HepG2 (cell line): ENCODE measurements at regions not wholly inside any gene's neighbourhood (a gene's known extent, or its start where the extent isn't known, plus 50 kb on each side); places are given as distances from the start of the nearest gene placed in this dataset.

Source experiments
- ATAC-seq: fragments of 200-7000 bp; cut with Tn5 transposase; 3 replicates; pipeline ENCODE4 v1.9.1; 2020; ENCODE audit warnings: mild to moderate bottlenecking, moderate library complexity
- BruUV-seq: library from RNA; stranded (reverse); fragments of 400-500 nt; replicated peaks from 2 replicates; lab custom pipeline; 2021; lab: Mats Ljungman, UMichigan
- CTCF ChIA-PET: fragments of 300-600 bp; formaldehyde crosslinking; extraction: SDS; loops from one replicate; lab custom pipeline; 2021; ENCODE audit warnings: low total read pairs, inconsistent platforms, low intra/inter-chr PET ratio; lab: Yijun Ruan, JAX
- POLR2A ChIA-PET: fragments of 350-600 bp; sonication (Branson Sonifier 250); formaldehyde crosslinking; loops from one replicate; lab custom pipeline; 2020; ENCODE audit warnings: antibody characterized with exemption, inconsistent platforms; lab: Yijun Ruan, JAX
- DNase-seq: peaks from one replicate; pipeline ENCODE4 v3.0.0-alpha.2; 2015; ENCODE audit warnings: low spot score
- FAIRE-seq: peaks from 3 replicates; lab custom pipeline; 2011; peaks lifted over from hg19 to GRCh38; lab: Jason Lieb, UNC
- H2AFZ ChIP-seq: one replicate; pipeline ENCODE4 v1.6.1; 2011; ENCODE audit warnings: low read length, inconsistent platforms
- H3K27ac ChIP-seq: fragments of 300-600 bp; 3 replicates; pipeline ENCODE4 v1.8.0; 2011; ENCODE audit warnings: mixed run types, mild to moderate bottlenecking, mixed read lengths, low read length, inconsistent platforms; ENCODE audit not compliant: insufficient read depth; ENCODE audit errors: extremely low read length
- H3K27me3 ChIP-seq, 2 experiments: fragments of 200-600 bp in 1 of 2; 2 replicates in 1 of 2; 3 replicates in 1 of 2; pipeline versions ENCODE4 v1.6.0 to v1.8.0; 2011; ENCODE audit warnings: low read length in 2 of 2, mild to moderate bottlenecking in 2 of 2, moderate library complexity in 2 of 2, inconsistent platforms in 1 of 2; ENCODE audit not compliant: insufficient read depth in 2 of 2, control insufficient read depth in 1 of 2
- H3K36me3 ChIP-seq, 2 experiments: fragments of 200-600 bp in 1 of 2; replicated peaks in 1 of 2; 2 replicates in 1 of 2; 3 replicates in 1 of 2; pipeline versions ENCODE4 v1.5.1 to v1.8.0; 2011; ENCODE audit warnings: low read length in 2 of 2, inconsistent platforms in 1 of 2; ENCODE audit not compliant: insufficient read depth in 2 of 2, control insufficient read depth in 1 of 2
- H3K4me1 ChIP-seq: 2 replicates; pipeline ENCODE4 v1.5.1; 2012; ENCODE audit warnings: low read length, inconsistent platforms; ENCODE audit not compliant: insufficient read depth
- H3K4me2 ChIP-seq: 2 replicates; pipeline ENCODE4 v1.6.0; 2011; ENCODE audit warnings: low read depth, low read length, inconsistent platforms
- H3K4me3 ChIP-seq, 3 experiments: fragments of 200-600 bp in 1 of 3; sonication (generic), shearing (Covaris generic) in 1 of 3; replicated peaks in 1 of 3; 2 replicates each; pipeline ENCODE4 v1.5.1; 2011 to 2016; ENCODE audit warnings: low read length in 3 of 3, inconsistent platforms in 2 of 3, low read depth in 2 of 3, mild to moderate bottlenecking in 2 of 3, control low read depth in 1 of 3, mixed read lengths in 1 of 3; ENCODE audit not compliant: insufficient read depth in 1 of 3
- H3K79me2 ChIP-seq: one replicate; pipeline ENCODE4 v1.6.1; 2011; ENCODE audit warnings: low read length, inconsistent platforms; ENCODE audit not compliant: insufficient read depth
- H3K9ac ChIP-seq: 2 replicates; pipeline ENCODE4 v1.6.0; 2011; ENCODE audit warnings: mild to moderate bottlenecking, low read depth, low read length, inconsistent platforms; ENCODE audit not compliant: insufficient read depth
- H3K9me3 ChIP-seq: 2 replicates; pipeline ENCODE4 v1.5.1; 2012; ENCODE audit warnings: mild to moderate bottlenecking, low read length
- H4K20me1 ChIP-seq: 2 replicates; pipeline ENCODE4 v1.6.0; 2011; ENCODE audit warnings: inconsistent platforms, mild to moderate bottlenecking, low read length, moderate library complexity; ENCODE audit not compliant: insufficient read depth
- GZF1 ChIP-seq: sonication (generic); formaldehyde crosslinking; IDR thresholded peaks from 2 replicates; pipeline ENCODE4 v1.5.1; 2020; ENCODE audit warnings: mild to moderate bottlenecking, missing genetic modification reagents
- SMAD3 ChIP-seq: sonication (generic); formaldehyde crosslinking; IDR thresholded peaks from 2 replicates; pipeline ENCODE4 v1.4.0; 2020; ENCODE audit warnings: missing genetic modification reagents
- SOX13 ChIP-seq, 3 experiments: fragments of 450-650 bp in 1 of 3; sonication (generic) in 1 of 3; formaldehyde crosslinking in 1 of 3; IDR thresholded peaks in 2 of 3; conservative IDR thresholded peaks in 1 of 3; 2 replicates each; pipeline versions ENCODE4 v1.5.0 to v1.6.1; 2016 to 2020; ENCODE audit warnings: antibody characterized with exemption in 1 of 3, mild to moderate bottlenecking in 1 of 3, missing compliant biosample characterization in 1 of 3, missing genetic modification reagents in 1 of 3, moderate library complexity in 1 of 3
- SRF ChIP-seq: IDR thresholded peaks from 2 replicates; pipeline ENCODE4 v1.6.1; 2011; ENCODE audit warnings: mild to moderate bottlenecking, low read depth, low read length, moderate library complexity
- ZNF557 ChIP-seq: sonication (generic); formaldehyde crosslinking; IDR thresholded peaks from 2 replicates; pipeline ENCODE4 v1.4.0; 2020; ENCODE audit warnings: missing genetic modification reagents
- ZNF772 ChIP-seq: sonication (generic); formaldehyde crosslinking; IDR thresholded peaks from 2 replicates; pipeline ENCODE4 v1.5.0; 2020; ENCODE audit warnings: mild to moderate bottlenecking, missing genetic modification reagents
- WGBS: methylation state at CpG from one replicate; pipeline ENCODE4 v1.1.6; 2017; ENCODE audit warnings: low lambda C conversion rate; 5-methylcytosine and 5-hydroxymethylcytosine counted together
- in situ Hi-C: cut with HindIII; loops from 2 replicates; pipeline ENCODE4 v1.10.0; 2017; ENCODE audit warnings: low pct_unique_long_range_greater_than_20kb; ENCODE audit not compliant: extremely low pct_ligation_motif_present
- intact Hi-C: fragments of 100-400 bp; cut with micrococcal nuclease; formaldehyde crosslinking; loops from one replicate; pipeline ENCODE4 v1.10.0; 2022; ENCODE audit not compliant: unreplicated experiment
- TF ChIP-seq, protein P1 (sequence below): sonication (generic); formaldehyde crosslinking; IDR thresholded peaks from 2 replicates; pipeline ENCODE4 v1.4.0; 2020; ENCODE audit warnings: missing genetic modification reagents
- TF ChIP-seq, protein P2 (sequence below): IDR thresholded peaks from 2 replicates; pipeline ENCODE4 v1.6.1; 2018; ENCODE audit warnings: missing genetic modification reagents
- TF ChIP-seq, protein P3 (sequence below): sonication (generic); formaldehyde crosslinking; IDR thresholded peaks from 2 replicates; pipeline ENCODE4 v1.4.0; 2020; ENCODE audit warnings: mild to moderate bottlenecking, missing genetic modification reagents

- no TSS peak for BruUV-seq
- H3K4me1 ChIP-seq = no peaks in the 10 kb centered on the region
- TF ChIP-seq, protein P1, sequence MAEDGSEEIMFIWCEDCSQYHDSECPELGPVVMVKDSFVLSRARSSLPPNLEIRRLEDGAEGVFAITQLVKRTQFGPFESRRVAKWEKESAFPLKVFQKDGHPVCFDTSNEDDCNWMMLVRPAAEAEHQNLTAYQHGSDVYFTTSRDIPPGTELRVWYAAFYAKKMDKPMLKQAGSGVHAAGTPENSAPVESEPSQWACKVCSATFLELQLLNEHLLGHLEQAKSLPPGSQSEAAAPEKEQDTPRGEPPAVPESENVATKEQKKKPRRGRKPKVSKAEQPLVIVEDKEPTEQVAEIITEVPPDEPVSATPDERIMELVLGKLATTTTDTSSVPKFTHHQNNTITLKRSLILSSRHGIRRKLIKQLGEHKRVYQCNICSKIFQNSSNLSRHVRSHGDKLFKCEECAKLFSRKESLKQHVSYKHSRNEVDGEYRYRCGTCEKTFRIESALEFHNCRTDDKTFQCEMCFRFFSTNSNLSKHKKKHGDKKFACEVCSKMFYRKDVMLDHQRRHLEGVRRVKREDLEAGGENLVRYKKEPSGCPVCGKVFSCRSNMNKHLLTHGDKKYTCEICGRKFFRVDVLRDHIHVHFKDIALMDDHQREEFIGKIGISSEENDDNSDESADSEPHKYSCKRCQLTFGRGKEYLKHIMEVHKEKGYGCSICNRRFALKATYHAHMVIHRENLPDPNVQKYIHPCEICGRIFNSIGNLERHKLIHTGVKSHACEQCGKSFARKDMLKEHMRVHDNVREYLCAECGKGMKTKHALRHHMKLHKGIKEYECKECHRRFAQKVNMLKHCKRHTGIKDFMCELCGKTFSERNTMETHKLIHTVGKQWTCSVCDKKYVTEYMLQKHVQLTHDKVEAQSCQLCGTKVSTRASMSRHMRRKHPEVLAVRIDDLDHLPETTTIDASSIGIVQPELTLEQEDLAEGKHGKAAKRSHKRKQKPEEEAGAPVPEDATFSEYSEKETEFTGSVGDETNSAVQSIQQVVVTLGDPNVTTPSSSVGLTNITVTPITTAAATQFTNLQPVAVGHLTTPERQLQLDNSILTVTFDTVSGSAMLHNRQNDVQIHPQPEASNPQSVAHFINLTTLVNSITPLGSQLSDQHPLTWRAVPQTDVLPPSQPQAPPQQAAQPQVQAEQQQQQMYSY (CRISPR knock-in tag) = no peak
- TF ChIP-seq SRF (no peak), SMAD3 (CRISPR knock-in tag) (no peak)
- H3K27ac ChIP-seq = no peak overlapping the region
- CTCF ChIA-PET = no interaction called here
- no peak for FAIRE-seq
- H3K4me2 ChIP-seq = no peak overlapping the region
- H3K79me2 ChIP-seq = no peaks in the 10 kb centered on the region
- no peaks in the 10 kb centered on the region for H3K36me3 ChIP-seq
- no peak for ATAC-seq
- intact Hi-C loops = no loop called here
- no peak for DNase-seq
- H4K20me1 ChIP-seq = no peaks in the 10 kb centered on the region
- H3K9ac ChIP-seq = no peak overlapping the region
- H3K27me3 ChIP-seq = peaks cover 0 to 10% of the 10 kb centered on the region in 2 experiments; a peak in 2 of 5 replicates
- H3K4me3 ChIP-seq = no peak overlapping the region
- H2AFZ ChIP-seq = no peak overlapping the region
- in situ Hi-C loops = no loop called here
- WGBS = 28% methylated on average over 6 of the region's 6 CpGs
- no peaks in the 10 kb centered on the region for H3K9me3 ChIP-seq
- POLR2A ChIA-PET = no interaction called here
These were observed 77.4 kb upstream of the GPR12 start for GRCh38 chr13:26837997-26838396.

DNA sequence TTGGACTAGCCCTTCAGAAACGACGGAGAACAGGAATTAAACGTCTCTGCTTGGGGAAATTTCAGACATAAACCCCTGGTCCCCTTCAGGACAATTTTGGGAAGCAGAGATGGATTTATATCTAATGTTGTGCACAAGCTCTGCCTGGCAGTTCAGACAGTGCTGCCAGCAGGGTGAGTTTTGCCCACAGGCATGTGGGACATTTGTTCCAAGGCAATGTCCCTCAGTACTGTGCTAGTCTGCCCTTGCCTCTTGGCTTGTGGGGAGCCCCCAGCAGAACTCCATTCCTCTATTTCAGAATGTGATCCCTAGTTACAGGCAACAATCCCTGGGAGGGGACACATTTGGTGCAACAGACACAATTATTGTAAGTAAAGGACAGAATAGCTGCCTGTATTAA lies 76.5 kb upstream of the GPR12 start:
- Histone ChIP-seq H3K79me2 (no peaks in the 10 kb centered on the region), H3K9ac (no peak overlapping the region), H3K4me1 (no peaks in the 10 kb centered on the region), H3K36me3 (no peaks in the 10 kb centered on the region), H3K4me2 (no peak overlapping the region), H4K20me1 (no peaks in the 10 kb centered on the region)
- BruUV-seq = no TSS peak
- intact Hi-C loops = no loop called here
- FAIRE-seq (no peak), ATAC-seq (no peak)
- POLR2A ChIA-PET = no interaction called here
- 27% methylated on average over 3 of the region's 3 CpGs for WGBS
- CTCF ChIA-PET = no interaction called here
- TF ChIP-seq SOX13 (IDR thresholded peaks at IDR 0.05) = no peak
- TF ChIP-seq SOX13 (CRISPR knock-in tag; conservative IDR thresholded peaks at IDR 0.05 in 1 of 2, IDR thresholded peaks at IDR 0.05 in 1 of 2) = no peak
- no peak for TF ChIP-seq ZNF557 (CRISPR knock-in tag)
- TF ChIP-seq, protein P2, sequence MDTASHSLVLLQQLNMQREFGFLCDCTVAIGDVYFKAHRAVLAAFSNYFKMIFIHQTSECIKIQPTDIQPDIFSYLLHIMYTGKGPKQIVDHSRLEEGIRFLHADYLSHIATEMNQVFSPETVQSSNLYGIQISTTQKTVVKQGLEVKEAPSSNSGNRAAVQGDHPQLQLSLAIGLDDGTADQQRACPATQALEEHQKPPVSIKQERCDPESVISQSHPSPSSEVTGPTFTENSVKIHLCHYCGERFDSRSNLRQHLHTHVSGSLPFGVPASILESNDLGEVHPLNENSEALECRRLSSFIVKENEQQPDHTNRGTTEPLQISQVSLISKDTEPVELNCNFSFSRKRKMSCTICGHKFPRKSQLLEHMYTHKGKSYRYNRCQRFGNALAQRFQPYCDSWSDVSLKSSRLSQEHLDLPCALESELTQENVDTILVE (CRISPR knock-in tag) = no peak
- TF ChIP-seq GZF1 (CRISPR knock-in tag) = no peak
- TF ChIP-seq, protein P3, sequence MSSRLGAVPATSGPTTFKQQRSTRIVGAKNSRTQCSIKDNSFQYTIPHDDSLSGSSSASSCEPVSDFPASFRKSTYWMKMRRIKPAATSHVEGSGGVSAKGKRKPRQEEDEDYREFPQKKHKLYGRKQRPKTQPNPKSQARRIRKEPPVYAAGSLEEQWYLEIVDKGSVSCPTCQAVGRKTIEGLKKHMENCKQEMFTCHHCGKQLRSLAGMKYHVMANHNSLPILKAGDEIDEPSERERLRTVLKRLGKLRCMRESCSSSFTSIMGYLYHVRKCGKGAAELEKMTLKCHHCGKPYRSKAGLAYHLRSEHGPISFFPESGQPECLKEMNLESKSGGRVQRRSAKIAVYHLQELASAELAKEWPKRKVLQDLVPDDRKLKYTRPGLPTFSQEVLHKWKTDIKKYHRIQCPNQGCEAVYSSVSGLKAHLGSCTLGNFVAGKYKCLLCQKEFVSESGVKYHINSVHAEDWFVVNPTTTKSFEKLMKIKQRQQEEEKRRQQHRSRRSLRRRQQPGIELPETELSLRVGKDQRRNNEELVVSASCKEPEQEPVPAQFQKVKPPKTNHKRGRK (CRISPR knock-in tag) = no peak
- TF ChIP-seq ZNF772 (CRISPR knock-in tag) = no peak
- TF ChIP-seq, all 625 proteins: peak for 0
- Histone ChIP-seq H3K27me3 (peaks cover 0 to 10% of the 10 kb centered on the region in 2 experiments; a peak in 2 of 5 replicates), H3K9me3 (no peaks in the 10 kb centered on the region), H3K27ac (no peak overlapping the region), H2AFZ (no peak overlapping the region), H3K4me3 (no peak overlapping the region)
- in situ Hi-C loops = no loop called here
- DNase-seq = no peak
